ENCODE measurements at regions not wholly inside any gene's neighbourhood (a gene's known extent, or its start where the extent isn't known, plus 50 kb on each side); places are given as distances from the start of the nearest gene placed in this dataset.

GRCh38 chr5:56558131-56558745 lies 257.1 kb upstream of the MAP3K1 start:
- DNase-seq (ENCODE audit: low read depth in 2 of 3, low spot score in 1 of 3): no peak

- DNase-seq (ENCODE audit: low read depth in 2 of 3, low spot score in 1 of 3): no peak
Measured at GRCh38 chr5:56557198-56557597, 258.2 kb upstream of the MAP3K1 start.

- no peak for DNase-seq (ENCODE audit: low read depth in 2 of 3, low spot score in 1 of 3)
Measured at GRCh38 chr5:56552612-56553268, 262.6 kb upstream of the MAP3K1 start.

GRCh38 chr5:56550227-56550626 lies 265.1 kb upstream of the MAP3K1 start:
- DNase-seq (ENCODE audit: low read depth in 2 of 3, low spot score in 1 of 3): no peak

- no peak for DNase-seq (ENCODE audit: low read depth in 2 of 3, low spot score in 1 of 3)
Measured at GRCh38 chr5:56549096-56549886, 266.1 kb upstream of the MAP3K1 start.

GRCh38 chr5:56545016-56545415 lies 270.3 kb upstream of the MAP3K1 start:
- DNase-seq (ENCODE audit: low read depth in 2 of 3, low spot score in 1 of 3): no peak

GRCh38 chr5:56543441-56544388 lies 271.6 kb upstream of the MAP3K1 start:
- DNase-seq (ENCODE audit: low read depth in 2 of 3, low spot score in 1 of 3): no peak

GRCh38 chr5:56540266-56540665 lies 275.1 kb upstream of the MAP3K1 start:
- no peak for DNase-seq (ENCODE audit: low read depth in 2 of 3, low spot score in 1 of 3)

GRCh38 chr5:56538580-56538979 lies 276.8 kb upstream of the MAP3K1 start:
- no peak for DNase-seq (ENCODE audit: low read depth in 2 of 3, low spot score in 1 of 3)

- no peak for DNase-seq (ENCODE audit: low read depth in 2 of 3, low spot score in 1 of 3)
Measured at GRCh38 chr5:56535347-56535746, 280.0 kb upstream of the MAP3K1 start.

- no peak for DNase-seq (ENCODE audit: low read depth in 2 of 3, low spot score in 1 of 3)
Measured at GRCh38 chr5:56534102-56534829, 281.1 kb upstream of the MAP3K1 start.

- DNase-seq (ENCODE audit: low read depth in 2 of 3, low spot score in 1 of 3): no peak
Measured at GRCh38 chr5:56532466-56532865, 282.9 kb upstream of the MAP3K1 start.

GRCh38 chr5:56530626-56531138 lies 284.7 kb upstream of the MAP3K1 start:
- DNase-seq (ENCODE audit: low read depth in 2 of 3, low spot score in 1 of 3): no peak

GRCh38 chr5:56529666-56530430 lies 285.5 kb upstream of the MAP3K1 start:
- no peak for DNase-seq (ENCODE audit: low read depth in 2 of 3, low spot score in 1 of 3)

- no peak for DNase-seq (ENCODE audit: low read depth in 2 of 3, low spot score in 1 of 3)
Measured at GRCh38 chr5:56527174-56527573, 288.2 kb upstream of the MAP3K1 start.

- no peak for DNase-seq (ENCODE audit: low read depth in 2 of 3, low spot score in 1 of 3)
Measured at GRCh38 chr5:56525113-56525512, 290.2 kb upstream of the MAP3K1 start.

GRCh38 chr5:56523790-56524575 lies 290.9 kb upstream of the ANKRD55 start:
- DNase-seq (ENCODE audit: low read depth in 2 of 3, low spot score in 1 of 3): no peak

GRCh38 chr5:56522960-56523359 lies 289.8 kb upstream of the ANKRD55 start:
- DNase-seq (ENCODE audit: low read depth in 2 of 3, low spot score in 1 of 3): no peak

- no peak for DNase-seq (ENCODE audit: low read depth in 2 of 3, low spot score in 1 of 3)
Measured at GRCh38 chr5:56522169-56522568, 289.0 kb upstream of the ANKRD55 start.

Measured in stimulated activated CD4-positive, alpha-beta T cell treated with anti-CD3 and anti-CD28 coated beads, Interleukin-12 subunit alpha, Interleukin-12 subunit beta, amount 100 ng/mL, for 48 hours (primary cell).